ENCODE measurements at regions not wholly inside any gene's neighbourhood (a gene's known extent, or its start where the extent isn't known, plus 50 kb on each side); places are given as distances from the start of the nearest gene placed in this dataset.

GRCh38 chr17:13415871-13416416 is 185.8 kb downstream of the HS3ST3A1 start:
- TF ChIP-seq, protein P1, sequence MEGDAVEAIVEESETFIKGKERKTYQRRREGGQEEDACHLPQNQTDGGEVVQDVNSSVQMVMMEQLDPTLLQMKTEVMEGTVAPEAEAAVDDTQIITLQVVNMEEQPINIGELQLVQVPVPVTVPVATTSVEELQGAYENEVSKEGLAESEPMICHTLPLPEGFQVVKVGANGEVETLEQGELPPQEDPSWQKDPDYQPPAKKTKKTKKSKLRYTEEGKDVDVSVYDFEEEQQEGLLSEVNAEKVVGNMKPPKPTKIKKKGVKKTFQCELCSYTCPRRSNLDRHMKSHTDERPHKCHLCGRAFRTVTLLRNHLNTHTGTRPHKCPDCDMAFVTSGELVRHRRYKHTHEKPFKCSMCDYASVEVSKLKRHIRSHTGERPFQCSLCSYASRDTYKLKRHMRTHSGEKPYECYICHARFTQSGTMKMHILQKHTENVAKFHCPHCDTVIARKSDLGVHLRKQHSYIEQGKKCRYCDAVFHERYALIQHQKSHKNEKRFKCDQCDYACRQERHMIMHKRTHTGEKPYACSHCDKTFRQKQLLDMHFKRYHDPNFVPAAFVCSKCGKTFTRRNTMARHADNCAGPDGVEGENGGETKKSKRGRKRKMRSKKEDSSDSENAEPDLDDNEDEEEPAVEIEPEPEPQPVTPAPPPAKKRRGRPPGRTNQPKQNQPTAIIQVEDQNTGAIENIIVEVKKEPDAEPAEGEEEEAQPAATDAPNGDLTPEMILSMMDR (IDR thresholded peaks at IDR 0.05) = no peak
- TF ChIP-seq POLR2A (IDR thresholded peaks at IDR 0.05) (no peak), POLR2AphosphoS5 (IDR thresholded peaks at IDR 0.05) (no peak)

Measured in prostate gland (tissue), 2 donors.